Fibroblast of pulmonary artery (primary cell): ENCODE measurements at regions not wholly inside any gene's neighbourhood (a gene's known extent, or its start where the extent isn't known, plus 50 kb on each side); places are given as distances from the start of the nearest gene placed in this dataset.

ENCODE experiments used
- DNase-seq: peaks from one replicate; pipeline ENCODE4 v3.0.0-alpha.2; 2010; ENCODE audit warnings: low read depth
- H3K4me3 ChIP-seq: replicated peaks from 2 replicates; pipeline ENCODE4 v1.5.1; 2011; ENCODE audit warnings: low read depth, mild to moderate bottlenecking, control low read depth, low read length, moderate library complexity
- CTCF ChIP-seq: IDR thresholded peaks from 2 replicates; pipeline ENCODE4 v1.5.1; 2011; ENCODE audit warnings: mild to moderate bottlenecking, control low read depth, low read length, inconsistent platforms; ENCODE audit errors: missing control alignments

GRCh38 chrX:140360924-140361323, 143.9 kb downstream of the SOX3 start:
- no peak for DNase-seq
- no peak overlapping the region for H3K4me3 ChIP-seq
- no peak for TF ChIP-seq CTCF

- no peak overlapping the region for H3K4me3 ChIP-seq
- DNase-seq: no peak
- TF ChIP-seq CTCF: no peak
Observed at GRCh38 chrX:140360284-140360683, 144.6 kb downstream of the SOX3 start.

- TF ChIP-seq CTCF: no peak
- no peak for DNase-seq
- H3K4me3 ChIP-seq: no peak overlapping the region
Observed at GRCh38 chrX:140355922-140356321, 148.9 kb downstream of the SOX3 start.

GRCh38 chrX:140355429-140355828, 149.4 kb downstream of the SOX3 start:
- H3K4me3 ChIP-seq: no peak overlapping the region
- TF ChIP-seq CTCF: no peak
- no peak for DNase-seq

GRCh38 chrX:140354431-140355120, 150.3 kb downstream of the SOX3 start:
- TF ChIP-seq CTCF: no peak
- no peak for DNase-seq
- no peak overlapping the region for H3K4me3 ChIP-seq

- TF ChIP-seq CTCF: no peak
- DNase-seq: no peak
- H3K4me3 ChIP-seq: no peak overlapping the region
Observed at GRCh38 chrX:140346729-140347128, 158.1 kb downstream of the SOX3 start.

- H3K4me3 ChIP-seq: no peak overlapping the region
- no peak for TF ChIP-seq CTCF
- no peak for DNase-seq
Observed at GRCh38 chrX:140343226-140343868, 161.5 kb downstream of the SOX3 start.
